Spinal cord (tissue), 9 donors: ENCODE measurements at regions not wholly inside any gene's neighbourhood (a gene's known extent, or its start where the extent isn't known, plus 50 kb on each side); places are given as distances from the start of the nearest gene placed in this dataset.
"Not testable (repeated sequence)": the region's sequence is repeated elsewhere in the genome, so short reads cannot be mapped to it uniquely, and the experiment has no call there.

Experiments used
- DNase-seq, 6 donors: peaks; one replicate each; pipeline versions ENCODE4 v3.0.0 to v3.0.0-alpha.2; 2013 to 2015; ENCODE audit warnings: low spot score in 6 of 6, low read depth in 4 of 6
- H3K27ac ChIP-seq: one replicate; pipeline ENCODE4 v1.5.1; 2013; ENCODE audit warnings: low read depth, low read length, control low read depth
- H3K27me3 ChIP-seq: one replicate; pipeline ENCODE4 v1.6.1; 2013; ENCODE audit warnings: low read length; ENCODE audit not compliant: control insufficient read depth, insufficient read depth
- H3K36me3 ChIP-seq: one replicate; pipeline ENCODE4 v1.6.1; 2013; ENCODE audit warnings: low read length; ENCODE audit not compliant: control insufficient read depth, insufficient read depth
- H3K4me1 ChIP-seq: one replicate; pipeline ENCODE4 v1.6.1; 2013; ENCODE audit warnings: low read length; ENCODE audit not compliant: control insufficient read depth, insufficient read depth
- H3K4me3 ChIP-seq: one replicate; pipeline ENCODE4 v1.5.1; 2013; ENCODE audit warnings: low read depth, low read length, control low read depth
- H3K9me3 ChIP-seq: one replicate; pipeline ENCODE4 v1.6.1; 2013; ENCODE audit warnings: low read length; ENCODE audit not compliant: control insufficient read depth, insufficient read depth
- WGBS: methylation state at CpG from one replicate; pipeline ENCODE4 v1.1.5; 2013; ENCODE audit warnings: missing lambda C conversion rate; ENCODE audit not compliant: insufficient coverage; 5-methylcytosine and 5-hydroxymethylcytosine counted together
- donor health status: healthy.

DNA sequence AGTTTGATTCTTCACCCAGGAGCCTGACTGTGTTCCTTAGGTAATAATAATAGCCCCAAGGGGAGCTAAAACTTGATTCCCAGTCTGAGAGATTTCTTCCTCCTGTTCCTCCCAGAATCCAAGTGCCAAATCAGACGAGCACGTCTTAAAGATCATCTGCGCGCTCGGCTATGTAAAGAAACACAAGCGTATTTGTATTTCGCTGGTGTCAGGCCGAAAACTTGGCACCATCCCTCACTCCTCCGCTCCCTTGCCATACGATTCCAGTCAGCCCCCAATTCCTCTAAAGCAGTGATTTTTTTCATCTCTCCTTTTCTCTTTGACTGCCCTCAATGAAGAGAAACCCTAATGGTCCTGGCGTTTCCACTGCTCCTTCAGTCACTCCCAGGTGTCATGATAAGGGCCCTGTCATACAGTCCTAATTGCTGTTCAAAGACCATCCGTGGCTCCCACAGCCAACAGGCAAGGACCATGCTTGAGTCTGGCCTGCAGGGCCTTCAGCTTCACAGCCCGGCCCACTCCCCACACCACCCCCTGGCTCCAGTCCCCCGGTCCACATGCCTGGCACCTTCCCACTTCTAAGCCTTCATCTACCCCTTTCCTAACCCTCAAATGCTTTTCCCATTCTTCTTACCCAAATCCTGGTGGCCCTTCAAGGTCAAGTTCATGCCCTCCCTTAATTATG is 130.8 kb upstream of the ID2 start:
- Histone ChIP-seq H3K4me3 (no peak overlapping the region), H3K27me3 (no peaks in the 10 kb centered on the region), H3K9me3 (no peaks in the 10 kb centered on the region), H3K27ac (no peak overlapping the region), H3K36me3 (no peaks in the 10 kb centered on the region), H3K4me1 (peaks cover 7% of the 10 kb centered on the region)
- peak in 1 of 6 donors; percentile 45 for DNase-seq
- 88% methylated on average over 14 of the region's 14 CpGs for WGBS

DNA sequence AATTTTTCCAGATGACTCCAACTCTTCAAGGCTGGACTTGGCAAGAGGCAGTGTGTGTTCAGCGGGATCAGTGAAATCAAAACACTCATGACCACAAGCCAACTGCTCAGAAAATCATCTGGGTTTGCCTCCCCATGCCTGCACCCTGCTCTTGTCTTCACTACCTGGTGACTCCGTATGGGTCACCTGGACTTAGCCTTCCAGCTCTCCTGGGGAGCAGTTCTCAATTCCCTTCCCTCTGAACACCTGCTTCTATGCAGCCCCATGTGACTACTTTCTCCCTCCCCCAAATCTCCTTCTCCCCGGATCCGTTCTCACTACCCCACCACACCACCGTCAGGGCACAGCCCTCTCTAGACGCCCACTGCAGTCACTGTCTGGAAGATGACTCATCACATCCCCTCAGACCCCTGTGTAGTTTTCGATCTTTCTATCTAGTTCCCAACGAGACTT is 130.2 kb upstream of the ID2 start:
- 80% methylated on average over 7 of the region's 8 CpGs for WGBS
- no peak overlapping the region for H3K4me3 ChIP-seq
- no peak overlapping the region for H3K27ac ChIP-seq
- H3K27me3 ChIP-seq = no peaks in the 10 kb centered on the region
- no peaks in the 10 kb centered on the region for H3K36me3 ChIP-seq
- DNase-seq = no peak
- H3K9me3 ChIP-seq = no peaks in the 10 kb centered on the region
- peaks cover 7% of the 10 kb centered on the region for H3K4me1 ChIP-seq

DNA sequence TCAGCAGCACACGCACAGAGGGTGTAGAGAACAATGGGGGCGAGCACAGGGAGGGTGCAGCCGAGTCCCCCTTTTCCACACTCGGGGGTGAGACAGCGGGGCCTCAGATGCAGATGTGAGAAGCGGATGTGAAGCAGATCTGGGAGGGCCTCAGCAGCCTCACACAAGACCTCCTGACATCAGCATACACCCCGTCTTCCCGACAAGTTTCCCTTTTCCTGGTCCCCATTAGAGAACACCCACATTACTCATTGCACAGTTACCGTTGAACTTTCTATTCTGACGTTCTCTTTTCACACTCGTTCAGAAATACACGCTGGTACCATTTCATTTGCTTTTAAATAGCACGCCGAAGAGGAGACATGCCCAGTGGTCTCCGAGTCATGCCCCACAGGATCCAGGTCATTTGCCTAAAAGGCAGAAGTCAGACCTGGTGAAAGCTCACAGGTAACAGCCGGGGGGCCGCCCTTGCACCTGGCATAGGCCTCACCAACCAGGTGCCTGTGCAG is 129.5 kb upstream of the ID2 start:
- no peak overlapping the region for H3K27ac ChIP-seq
- H3K4me3 ChIP-seq = no peak overlapping the region
- H3K36me3 ChIP-seq = no peaks in the 10 kb centered on the region
- no peaks in the 10 kb centered on the region for H3K9me3 ChIP-seq
- H3K27me3 ChIP-seq = no peaks in the 10 kb centered on the region
- H3K4me1 ChIP-seq = peaks cover 7% of the 10 kb centered on the region
- 72% methylated on average over 12 of the region's 17 CpGs for WGBS
- DNase-seq = no peak

- Histone ChIP-seq H3K27ac (no peak overlapping the region), H3K9me3 (no peaks in the 10 kb centered on the region), H3K4me1 (no peaks in the 10 kb centered on the region), H3K4me3 (no peak overlapping the region), H3K36me3 (no peaks in the 10 kb centered on the region), H3K27me3 (no peaks in the 10 kb centered on the region)
- 100% methylated on average over 1 of the region's 4 CpGs for WGBS
- DNase-seq = no peak
Observed at GRCh38 chr2:8553643-8554042, 128.2 kb upstream of the ID2 start.

DNA sequence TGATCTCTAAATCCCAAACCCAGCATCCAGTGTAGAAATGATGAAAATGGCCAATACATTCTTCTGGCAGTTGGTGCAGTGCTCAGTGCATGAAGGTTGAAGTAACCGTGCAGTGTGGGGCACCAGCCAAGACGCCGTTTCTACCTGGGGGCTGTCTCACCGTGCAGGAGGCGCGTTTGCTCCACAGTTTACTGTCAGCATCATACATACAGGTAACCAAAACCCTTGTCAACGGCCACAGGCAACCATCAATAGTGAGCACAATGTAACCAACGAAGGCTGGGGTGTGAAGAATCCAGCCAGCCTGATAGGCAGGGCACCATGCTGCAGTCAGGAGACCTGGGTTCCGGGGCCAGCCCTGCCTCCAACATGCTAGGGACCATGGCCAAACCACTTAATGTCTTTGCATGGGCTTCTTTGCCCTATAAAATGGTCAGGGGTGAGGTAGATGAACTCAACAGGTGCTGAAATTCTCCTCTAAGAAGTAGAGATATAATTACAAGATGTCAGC is 127.5 kb upstream of the ID2 start:
- H3K27me3 ChIP-seq = no peaks in the 10 kb centered on the region
- H3K36me3 ChIP-seq = no peaks in the 10 kb centered on the region
- H3K9me3 ChIP-seq = peaks cover 4% of the 10 kb centered on the region
- no peaks in the 10 kb centered on the region for H3K4me1 ChIP-seq
- H3K4me3 ChIP-seq = no peak overlapping the region
- WGBS = 90% methylated on average over 7 of the region's 9 CpGs
- H3K27ac ChIP-seq = no peak overlapping the region
- DNase-seq = no peak

DNA sequence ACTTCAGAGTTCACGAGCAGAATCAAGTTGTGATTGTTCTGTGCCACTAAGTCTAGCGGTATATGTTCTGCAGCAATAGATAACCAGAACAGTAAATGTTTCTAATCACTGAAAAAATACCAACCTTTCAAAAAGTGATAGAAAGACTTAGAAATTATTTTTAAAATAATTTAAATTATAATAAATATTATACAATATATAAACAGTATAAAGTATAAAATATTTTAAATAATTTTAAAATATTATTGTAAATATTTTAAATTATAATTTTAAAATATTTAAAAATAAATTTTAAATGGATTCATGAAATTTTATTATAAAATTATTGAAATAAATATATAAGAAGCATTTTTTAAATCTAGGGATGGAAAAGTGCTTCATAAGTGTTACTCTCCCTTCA is 126.3 kb upstream of the ID2 start:
- Histone ChIP-seq H3K4me3 (no peak overlapping the region), H3K27me3 (no peaks in the 10 kb centered on the region), H3K36me3 (no peaks in the 10 kb centered on the region), H3K9me3 (peaks cover 4% of the 10 kb centered on the region), H3K27ac (no peak overlapping the region), H3K4me1 (no peaks in the 10 kb centered on the region)
- no CpG with 5 or more reads among the region's 2 CpGs for WGBS
- DNase-seq = no peak

DNA sequence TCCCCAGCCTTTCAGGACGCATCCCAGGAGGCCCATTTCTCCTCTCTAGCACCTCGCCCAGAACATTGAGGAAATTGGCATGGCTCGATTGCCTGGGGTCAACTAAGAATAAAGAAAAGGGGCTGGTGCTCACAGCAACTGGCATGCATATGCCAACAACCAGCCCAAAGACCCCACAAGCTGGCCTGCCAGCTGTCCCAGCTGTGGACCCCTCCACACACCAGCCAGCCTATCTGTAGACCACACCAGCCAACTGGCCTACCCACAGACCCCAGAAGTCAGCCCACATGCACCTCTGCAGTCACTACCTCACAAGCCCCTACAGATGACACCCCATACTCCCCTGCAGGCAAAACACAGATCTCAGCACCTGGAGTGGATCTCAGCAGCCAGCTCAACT is 123.8 kb upstream of the ID2 start:
- Histone ChIP-seq H3K27ac (no peak overlapping the region), H3K4me3 (no peak overlapping the region), H3K4me1 (no peaks in the 10 kb centered on the region), H3K9me3 (peaks cover 6% of the 10 kb centered on the region), H3K27me3 (no peaks in the 10 kb centered on the region), H3K36me3 (no peaks in the 10 kb centered on the region)
- 88% methylated on average over 3 of the region's 3 CpGs for WGBS
- no peak for DNase-seq

GRCh38 chr2:8558956-8559355 is 122.9 kb upstream of the ID2 start:
- WGBS = no CpG with 5 or more reads among the region's 2 CpGs
- Histone ChIP-seq H3K36me3 (no peaks in the 10 kb centered on the region), H3K4me3 (no peak overlapping the region), H3K9me3 (peaks cover 6% of the 10 kb centered on the region), H3K4me1 (no peaks in the 10 kb centered on the region), H3K27me3 (no peaks in the 10 kb centered on the region), H3K27ac (no peak overlapping the region)
- DNase-seq = no peak

- no peaks in the 10 kb centered on the region for H3K27me3 ChIP-seq
- WGBS = no CpG with 5 or more reads among the region's 1 CpG
Observed at GRCh38 chr2:8559805-8560204, 122.1 kb upstream of the ID2 start.

GRCh38 chr2:8561692-8562091 is 120.2 kb upstream of the ID2 start:
- WGBS = no CpG with 5 or more reads among the region's 2 CpGs
- not testable (repeated sequence) for H3K9me3 ChIP-seq, H3K27me3 ChIP-seq, H3K36me3 ChIP-seq, H3K4me3 ChIP-seq, DNase-seq, H3K27ac ChIP-seq, H3K4me1 ChIP-seq

More at GRCh38 chr2:8559805-8560204, 122.1 kb upstream of the ID2 start:
- no peak for DNase-seq
- peaks cover 6% of the 10 kb centered on the region for H3K9me3 ChIP-seq
- no peaks in the 10 kb centered on the region for H3K4me1 ChIP-seq
- H3K36me3 ChIP-seq = no peaks in the 10 kb centered on the region
- no peak overlapping the region for H3K4me3 ChIP-seq
- H3K27ac ChIP-seq = no peak overlapping the region
